DOHH2 (cell line): ENCODE measurements at regions not wholly inside any gene's neighbourhood (a gene's known extent, or its start where the extent isn't known, plus 50 kb on each side); places are given as distances from the start of the nearest gene placed in this dataset.

ENCODE experiments used
- H3F3A ChIP-seq: fragments of 200-600 bp; sonication (generic), shearing (Covaris generic); 2 replicates; pipeline ENCODE4 v1.6.0; 2016; ENCODE audit warnings: antibody characterized with exemption, mild to moderate bottlenecking; ENCODE audit not compliant: control insufficient read depth, insufficient read depth
- H3K27ac ChIP-seq: fragments of 200-600 bp; sonication (generic); 2 replicates; pipeline ENCODE4 v1.5.1; 2014; ENCODE audit warnings: low read depth, mild to moderate bottlenecking, low read length, moderate library complexity
- H3K27me3 ChIP-seq: fragments of 200-600 bp; sonication (generic); 2 replicates; pipeline ENCODE4 v1.6.1; 2014; ENCODE audit warnings: mild to moderate bottlenecking, low read length, mixed read lengths; ENCODE audit not compliant: control insufficient read depth
- H3K36me3 ChIP-seq: fragments of 200-600 bp; sonication (generic); 2 replicates; pipeline ENCODE4 v1.6.1; 2014; ENCODE audit warnings: mild to moderate bottlenecking, low read length, moderate library complexity, mixed read lengths; ENCODE audit not compliant: control insufficient read depth
- H3K4me1 ChIP-seq: fragments of 200-600 bp; sonication (generic); 2 replicates; pipeline ENCODE4 v1.6.1; 2014; ENCODE audit warnings: mild to moderate bottlenecking, low read length, mixed read lengths; ENCODE audit not compliant: control insufficient read depth
- H3K4me2 ChIP-seq: fragments of 200-600 bp; sonication (generic); 2 replicates; pipeline ENCODE4 v1.6.0; 2014; ENCODE audit warnings: mild to moderate bottlenecking, low read length, moderate library complexity
- H3K4me3 ChIP-seq: fragments of 200-600 bp; sonication (generic); 2 replicates; pipeline ENCODE4 v1.5.1; 2014; ENCODE audit warnings: mild to moderate bottlenecking, low read length, mixed read lengths
- H3K79me2 ChIP-seq: fragments of 200-600 bp; sonication (generic); 2 replicates; pipeline ENCODE4 v1.6.1; 2014; ENCODE audit warnings: mild to moderate bottlenecking, low read length, mixed read lengths; ENCODE audit not compliant: control insufficient read depth
- H3K9me2 ChIP-seq: fragments of 200-600 bp; sonication (generic); replicated peaks from 2 replicates; pipeline ENCODE4 v1.6.1; 2014; ENCODE audit warnings: mild to moderate bottlenecking, low read length, mixed read lengths; ENCODE audit not compliant: control insufficient read depth
- H3K9me3 ChIP-seq: fragments of 200-600 bp; sonication (generic); 2 replicates; pipeline ENCODE4 v1.6.1; 2014; ENCODE audit warnings: antibody characterized with exemption, low read length, mixed read lengths; ENCODE audit not compliant: control insufficient read depth, insufficient read depth
- H4K20me1 ChIP-seq: fragments of 200-600 bp; sonication (generic); 2 replicates; pipeline ENCODE4 v1.6.0; 2014; ENCODE audit warnings: low read depth, mild to moderate bottlenecking, antibody characterized with exemption, low read length, moderate library complexity; ENCODE audit not compliant: control insufficient read depth, insufficient read depth
- CTCF ChIP-seq: fragments of 200-600 bp; sonication (generic); IDR thresholded peaks from one replicate; pipeline ENCODE4 v1.5.1; 2014; ENCODE audit warnings: antibody characterized with exemption, mild to moderate bottlenecking, low read depth, low read length; ENCODE audit not compliant: poor library complexity, severe bottlenecking
- EZH2phosphoT487 ChIP-seq: fragments of 200-600 bp; sonication (generic); IDR thresholded peaks from 2 replicates; pipeline ENCODE4 v1.6.1; 2017; ENCODE audit warnings: borderline replicate concordance, mild to moderate bottlenecking, antibody characterized with exemption, low read length, moderate library complexity, mixed read lengths

DNA sequence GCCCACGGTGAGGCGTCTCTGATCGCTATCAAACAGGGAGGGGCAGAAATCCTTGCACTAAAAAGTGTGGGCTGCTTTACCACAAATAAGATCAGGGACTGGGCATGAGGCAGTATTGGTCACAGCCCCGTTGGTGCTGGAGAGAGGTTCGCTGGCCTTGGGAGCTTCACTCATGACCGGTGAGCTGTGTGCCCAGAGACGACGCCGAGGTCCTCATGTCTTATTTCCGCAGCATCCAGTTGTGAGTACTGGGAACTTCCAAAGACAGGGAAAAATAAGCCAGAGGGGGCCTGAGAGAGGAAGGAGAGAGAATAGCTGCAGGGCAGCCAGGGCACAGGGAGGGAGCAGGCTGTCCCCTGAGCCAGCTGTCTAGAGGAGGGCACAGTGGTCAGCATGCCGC, 154.2 kb upstream of the PRKCQ start:
- Histone ChIP-seq H3K9me2 (no peaks in the 10 kb centered on the region), H3K9me3 (no peaks in the 10 kb centered on the region), H3K4me3 (no peak overlapping the region), H4K20me1 (no peaks in the 10 kb centered on the region), H3K4me2 (no peak overlapping the region), H3K36me3 (no peaks in the 10 kb centered on the region), H3K4me1 (no peaks in the 10 kb centered on the region), H3K27me3 (peaks cover 16% of the 10 kb centered on the region), H3F3A (no peaks in the 10 kb centered on the region), H3K79me2 (no peaks in the 10 kb centered on the region), H3K27ac (no peak overlapping the region)
- TF ChIP-seq EZH2phosphoT487 (no peak), CTCF (no peak)

GRCh38 chr10:6729861-6730344, 149.8 kb upstream of the PRKCQ start:
- no peak overlapping the region for H3K4me3 ChIP-seq
- H3K27ac ChIP-seq: no peak overlapping the region
- H3K9me2 ChIP-seq: no peaks in the 10 kb centered on the region
- no peaks in the 10 kb centered on the region for H3F3A ChIP-seq
- H3K4me2 ChIP-seq: no peak overlapping the region
- no peak for TF ChIP-seq EZH2phosphoT487
- TF ChIP-seq CTCF: no peak
- H3K79me2 ChIP-seq: no peaks in the 10 kb centered on the region
- H3K27me3 ChIP-seq: peaks cover 32% of the 10 kb centered on the region
- no peaks in the 10 kb centered on the region for H3K36me3 ChIP-seq
- no peaks in the 10 kb centered on the region for H4K20me1 ChIP-seq
- H3K4me1 ChIP-seq: no peaks in the 10 kb centered on the region
- H3K9me3 ChIP-seq: no peaks in the 10 kb centered on the region

DNA sequence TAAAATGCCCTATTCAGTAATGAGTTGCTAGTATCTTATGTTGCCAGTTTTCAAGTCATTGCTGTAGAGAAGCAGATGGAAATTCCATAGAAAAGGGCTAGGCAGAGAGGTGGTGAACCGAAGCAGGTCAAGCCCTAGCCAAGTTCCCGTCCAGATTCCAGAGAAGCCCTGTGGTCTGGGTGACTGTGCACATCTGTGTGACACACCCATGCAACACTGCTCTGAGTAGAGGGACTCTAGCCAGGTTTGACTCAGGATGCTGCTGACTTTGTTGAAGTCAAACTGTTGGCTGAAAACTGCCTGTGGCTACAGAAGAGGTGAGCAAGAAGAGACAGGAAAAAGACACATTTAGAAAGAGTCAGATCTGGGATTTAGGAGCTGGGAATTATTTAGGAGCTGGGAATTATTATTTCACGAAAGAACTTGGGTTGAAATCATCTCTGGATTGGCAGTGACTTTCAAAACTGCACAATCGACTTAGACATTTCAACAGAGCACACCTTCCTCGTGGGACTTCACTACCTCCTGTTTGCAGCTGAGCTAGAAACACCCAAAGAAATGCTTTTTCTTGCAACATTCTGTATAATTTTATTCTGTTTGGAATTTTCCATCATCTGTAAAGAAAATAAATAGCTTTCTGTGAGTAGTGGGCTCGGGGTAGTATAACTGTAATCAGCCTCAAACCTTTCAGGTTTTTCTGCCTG, 149.1 kb upstream of the PRKCQ start:
- no peaks in the 10 kb centered on the region for H3K9me3 ChIP-seq
- no peak overlapping the region for H3K27ac ChIP-seq
- H3K4me1 ChIP-seq: no peaks in the 10 kb centered on the region
- no peaks in the 10 kb centered on the region for H3K9me2 ChIP-seq
- no peaks in the 10 kb centered on the region for H3K36me3 ChIP-seq
- TF ChIP-seq EZH2phosphoT487: no peak
- no peak for TF ChIP-seq CTCF
- peaks cover 32% of the 10 kb centered on the region for H3K27me3 ChIP-seq
- no peak overlapping the region for H3K4me3 ChIP-seq
- H3K79me2 ChIP-seq: no peaks in the 10 kb centered on the region
- no peaks in the 10 kb centered on the region for H4K20me1 ChIP-seq
- H3K4me2 ChIP-seq: no peak overlapping the region
- H3F3A ChIP-seq: no peaks in the 10 kb centered on the region
